IMR-90 (cell line): ENCODE measurements at regions not wholly inside any gene's neighbourhood (a gene's known extent, or its start where the extent isn't known, plus 50 kb on each side); places are given as distances from the start of the nearest gene placed in this dataset.

ENCODE experiments used
- ATAC-seq: fragments of 200-7000 bp; cut with Tn5 transposase; 2 replicates; pipeline ENCODE4 v1.9.1; 2020; ENCODE audit warnings: low read depth, mild to moderate bottlenecking, moderate library complexity
- BruUV-seq: library from RNA; stranded (reverse); fragments of 400-500 nt; replicated peaks from 2 replicates; lab custom pipeline; 2021; lab: Mats Ljungman, UMichigan
- CTCF ChIA-PET: fragments of 300-600 bp; formaldehyde crosslinking; extraction: SDS; loops from one replicate; lab custom pipeline; 2021; ENCODE audit warnings: antibody characterized with exemption; lab: Yijun Ruan, JAX
- POLR2A ChIA-PET: fragments of 300-600 bp; sonication (Branson Sonifier 250); formaldehyde crosslinking; loops from one replicate; lab custom pipeline; 2022; ENCODE audit warnings: antibody characterized with exemption; ENCODE audit not compliant: unreplicated experiment; lab: Charles Lee
- DNase-seq: peaks from one replicate; pipeline ENCODE4 v3.0.0; 2013
- H2AFZ ChIP-seq: replicated peaks from 2 replicates; pipeline ENCODE3; 2013; ENCODE audit warnings: low read length, mild to moderate bottlenecking; ENCODE audit not compliant: poor library complexity
- H2AK5ac ChIP-seq: 2 replicates; pipeline ENCODE4 v1.6.1; 2013; ENCODE audit warnings: low read depth, low read length, inconsistent platforms
- H2AK9ac ChIP-seq: replicated peaks from 2 replicates; pipeline ENCODE3; 2013; ENCODE audit warnings: mild to moderate bottlenecking, low read depth, low read length, moderate library complexity; ENCODE audit not compliant: poor library complexity
- H2BK120ac ChIP-seq: 2 replicates; pipeline ENCODE4 v1.6.1; 2013; ENCODE audit warnings: low read depth, low read length, inconsistent platforms
- H2BK15ac ChIP-seq: 3 replicates; pipeline ENCODE4 v1.6.1; 2013; ENCODE audit warnings: low read depth, low read length, inconsistent platforms
- H2BK20ac ChIP-seq: 2 replicates; pipeline ENCODE4 v1.6.1; 2013; ENCODE audit warnings: low read depth, mild to moderate bottlenecking, inconsistent platforms, low read length, moderate library complexity
- H2BK5ac ChIP-seq: 2 replicates; pipeline ENCODE4 v1.6.1; 2013; ENCODE audit warnings: mild to moderate bottlenecking, low read depth, low read length, inconsistent platforms; ENCODE audit not compliant: poor library complexity, severe bottlenecking
- H3K14ac ChIP-seq: replicated peaks from 2 replicates; pipeline ENCODE4 v1.6.1; 2013; ENCODE audit warnings: low read depth, low read length, inconsistent platforms
- H3K18ac ChIP-seq: 2 replicates; pipeline ENCODE4 v1.6.1; 2013; ENCODE audit warnings: low read depth, low read length, control low read depth
- H3K23ac ChIP-seq: 2 replicates; pipeline ENCODE4 v1.6.1; 2013; ENCODE audit warnings: low read depth, low read length, inconsistent platforms
- H3K27ac ChIP-seq: 2 replicates; pipeline ENCODE4 v1.5.1; 2013; ENCODE audit warnings: mild to moderate bottlenecking, control low read depth, low read length; ENCODE audit not compliant: insufficient read depth
- H3K27me3 ChIP-seq: 2 replicates; pipeline ENCODE4 v1.6.1; 2013; ENCODE audit warnings: low read length; ENCODE audit not compliant: control insufficient read depth, insufficient read depth
- H3K36me3 ChIP-seq: 2 replicates; pipeline ENCODE4 v1.6.1; 2013; ENCODE audit warnings: low read length, mixed read lengths; ENCODE audit not compliant: control insufficient read depth, insufficient read depth
- H3K4ac ChIP-seq: 2 replicates; pipeline ENCODE4 v1.6.1; 2013; ENCODE audit warnings: low read depth, low read length, inconsistent platforms
- H3K4me1 ChIP-seq: 2 replicates; pipeline ENCODE4 v1.6.1; 2013; ENCODE audit warnings: low read length, mixed read lengths; ENCODE audit not compliant: control insufficient read depth, insufficient read depth
- H3K4me2 ChIP-seq: 2 replicates; pipeline ENCODE4 v1.6.1; 2013; ENCODE audit warnings: low read depth, mild to moderate bottlenecking, control low read depth, low read length, moderate library complexity
- H3K4me3 ChIP-seq: 2 replicates; pipeline ENCODE4 v1.5.1; 2013; ENCODE audit warnings: low read depth, mild to moderate bottlenecking, control low read depth, low read length, moderate library complexity; ENCODE audit not compliant: insufficient read depth
- H3K56ac ChIP-seq: 2 replicates; pipeline ENCODE4 v1.6.1; 2013; ENCODE audit warnings: low read length, inconsistent platforms; ENCODE audit not compliant: insufficient read depth; ENCODE audit errors: extremely low read depth
- H3K79me1 ChIP-seq, 2 experiments: 2 replicates each; pipeline ENCODE4 v1.6.1; 2013; ENCODE audit warnings: low read length in 2 of 2, inconsistent platforms in 1 of 2, low read depth in 1 of 2
- H3K9ac ChIP-seq: 2 replicates; pipeline ENCODE4 v1.6.1; 2013; ENCODE audit warnings: low read depth, low read length, control low read depth
- H3K9me1 ChIP-seq: 2 replicates; pipeline ENCODE4 v1.6.1; 2013; ENCODE audit warnings: low read length, inconsistent platforms; ENCODE audit not compliant: insufficient read depth
- H3K9me3 ChIP-seq: 2 replicates; pipeline ENCODE4 v1.6.1; 2013; ENCODE audit warnings: low read length; ENCODE audit not compliant: control insufficient read depth, insufficient read depth
- H4K20me1 ChIP-seq: 2 replicates; pipeline ENCODE4 v1.6.1; 2013; ENCODE audit warnings: low read length, inconsistent platforms; ENCODE audit not compliant: insufficient read depth
- H4K5ac ChIP-seq: 2 replicates; pipeline ENCODE4 v1.6.1; 2013; ENCODE audit warnings: mild to moderate bottlenecking, low read depth, low read length, control low read depth
- H4K8ac ChIP-seq, 2 experiments: 2 replicates each; pipeline ENCODE4 v1.6.1; 2013; ENCODE audit warnings: low read depth in 2 of 2, low read length in 2 of 2, control low read depth in 1 of 2, inconsistent platforms in 1 of 2
- H4K91ac ChIP-seq: 2 replicates; pipeline ENCODE4 v1.6.1; 2013; ENCODE audit warnings: low read depth, low read length, inconsistent platforms; ENCODE audit not compliant: insufficient read depth
- CEBPB ChIP-seq: IDR thresholded peaks from 2 replicates; pipeline ENCODE4 v1.6.1; 2012; ENCODE audit warnings: low read depth, low read length, improper control_type of control experiment
- MAFK ChIP-seq: IDR thresholded peaks from 2 replicates; pipeline ENCODE4 v1.6.1; 2012; ENCODE audit warnings: low read depth, low read length, improper control_type of control experiment
- MAZ ChIP-seq: IDR thresholded peaks from 2 replicates; pipeline ENCODE4 v1.6.1; 2012; ENCODE audit warnings: low read depth, mild to moderate bottlenecking, low read length, improper control_type of control experiment, moderate library complexity, borderline replicate concordance
- NFE2L2 ChIP-seq: fragments of 150-350 bp; IDR thresholded peaks from 2 replicates; pipeline ENCODE4 v1.6.1; 2016; ENCODE audit warnings: low read depth, mild to moderate bottlenecking, low read length
- SMC3 ChIP-seq: fragments of 150-350 bp; IDR thresholded peaks from 2 replicates; pipeline ENCODE4 v1.6.1; 2016; ENCODE audit warnings: low read depth, mild to moderate bottlenecking, antibody characterized with exemption, low read length, moderate library complexity
- WGBS, 2 experiments: methylation state at CpG; one replicate each; pipeline versions ENCODE4 v1.1.5 to v1.1.7; 2013; ENCODE audit warnings: missing lambda C conversion rate in 2 of 2; ENCODE audit not compliant: insufficient read length in 1 of 2; ENCODE audit errors: extremely low coverage in 2 of 2; 5-methylcytosine and 5-hydroxymethylcytosine counted together
- dilution Hi-C: fragments of 300-500 bp; cut with HindIII; formaldehyde crosslinking; loops from one replicate; pipeline ENCODE4 v1.14.3; 2018; ENCODE audit warnings: low sequenced_read_pairs; ENCODE audit not compliant: unreplicated experiment
- in situ Hi-C: fragments of 300-500 bp; cut with MboI; formaldehyde crosslinking; loops from 3 replicates; pipeline ENCODE4 v1.14.3; 2019; ENCODE audit warnings: low sequenced_read_pairs, inconsistent platforms, mixed read lengths
- intact Hi-C: fragments of 100-400 bp; cut with micrococcal nuclease; formaldehyde crosslinking; loops from 2 replicates; pipeline ENCODE4 v1.10.0; 2022

DNA sequence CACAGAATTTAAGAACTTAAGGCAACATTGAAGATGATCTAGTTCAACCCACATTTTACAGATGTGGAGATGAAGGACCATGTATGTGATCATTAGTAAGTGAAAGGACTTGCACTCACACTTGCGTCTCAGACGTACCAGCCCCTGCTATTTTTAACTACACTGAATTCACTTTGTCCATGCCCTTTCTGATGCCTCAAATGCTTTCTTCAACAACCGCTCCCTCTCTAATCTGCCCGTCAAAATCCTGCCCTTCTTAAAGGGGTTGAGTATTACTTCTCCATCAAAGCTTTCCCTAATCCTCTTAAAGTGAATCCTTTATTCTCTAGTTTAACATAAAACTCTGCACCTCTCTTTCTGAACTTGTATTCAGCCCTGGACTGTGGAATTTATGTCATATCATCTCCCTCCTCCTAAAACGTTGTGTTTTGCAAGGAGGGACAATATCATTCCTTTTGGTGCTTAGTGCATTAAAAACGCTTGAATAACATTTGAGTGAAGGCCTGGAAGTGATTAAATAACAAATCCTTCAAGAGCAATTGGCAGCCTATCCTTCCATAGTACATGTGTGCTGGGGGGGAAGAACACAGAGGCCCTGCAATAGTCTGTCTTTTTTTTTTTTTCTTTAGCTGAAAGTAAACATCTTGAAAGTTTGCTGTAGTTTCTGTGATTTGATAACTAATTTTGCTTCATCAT, 493.3 kb downstream of the LMO7 start:
- H3K4me3 ChIP-seq: no peak overlapping the region
- TF ChIP-seq NFE2L2 (no peak), MAFK (no peak), MAZ (no peak), CEBPB (no peak), SMC3 (no peak)
- H3K18ac ChIP-seq: no peak overlapping the region
- no peaks in the 10 kb centered on the region for H3K79me1 ChIP-seq
- H3K9me1 ChIP-seq: no peaks in the 10 kb centered on the region
- H2BK20ac ChIP-seq: no peak overlapping the region
- peaks cover 2% of the 10 kb centered on the region; the same call in 1 of the 2 replicates for H3K27me3 ChIP-seq
- no peaks in the 10 kb centered on the region for H3K4me1 ChIP-seq
- no peak overlapping the region for H3K4me2 ChIP-seq
- no peaks in the 10 kb centered on the region; the same call in 1 of the 2 replicates for H3K9me3 ChIP-seq
- no peak overlapping the region for H2AK9ac ChIP-seq
- ATAC-seq (no peak), DNase-seq (no peak)
- H4K5ac ChIP-seq: no peak overlapping the region
- in situ Hi-C loops: no loop called here
- H3K27ac ChIP-seq: no peak overlapping the region
- H2BK15ac ChIP-seq: no peak overlapping the region
- no peak overlapping the region for H4K91ac ChIP-seq
- no peak overlapping the region for H3K9ac ChIP-seq
- no peak overlapping the region for H2BK120ac ChIP-seq
- no peak overlapping the region for H3K4ac ChIP-seq
- dilution Hi-C loops: no loop called here
- H3K23ac ChIP-seq: no peak overlapping the region
- no peak overlapping the region for H2AK5ac ChIP-seq
- no peak overlapping the region for H3K14ac ChIP-seq
- H3K56ac ChIP-seq: no peak overlapping the region
- no TSS peak for BruUV-seq
- H4K20me1 ChIP-seq: no peaks in the 10 kb centered on the region
- no peak overlapping the region for H2AFZ ChIP-seq
- ChIA-PET POLR2A (no interaction called here), CTCF (interaction anchor here (1.0 kb wide), 1 partner anchor 17 kb away, joined by 3 read pairs; no protein-coding TSS in a partner anchor)
- no peaks in the 10 kb centered on the region for H3K36me3 ChIP-seq
- no peak overlapping the region for H4K8ac ChIP-seq
- intact Hi-C loops: no loop called here
- WGBS, 2 experiments: 80% methylated on average over 2 of the region's 6 CpGs; no CpG with 5 or more reads in 1 of the 2 experiments
- H2BK5ac ChIP-seq: no peak overlapping the region
